Spleen (tissue), 11 donors: ENCODE measurements at regions not wholly inside any gene's neighbourhood (a gene's known extent, or its start where the extent isn't known, plus 50 kb on each side); places are given as distances from the start of the nearest gene placed in this dataset.

Experiments used
- DNase-seq: peaks from one replicate; pipeline ENCODE4 v3.0.0-alpha.2; 2020
- H3K27ac ChIP-seq, 8 donors: fragments of 200-600 bp; sonication (generic) in 7 of 8; 1 replicate in 4 of 8; 2 replicates in 4 of 8; pipeline versions ENCODE4 v1.5.0 to v1.8.0; 2016 to 2021; ENCODE audit warnings: inconsistent platforms in 4 of 8, mild to moderate bottlenecking in 4 of 8, moderate library complexity in 1 of 8
- H3K27me3 ChIP-seq, 7 donors: fragments of 200-600 bp; sonication (generic) in 6 of 7; replicated peaks in 1 of 7; 1 replicate in 4 of 7; 2 replicates in 3 of 7; pipeline versions ENCODE4 v1.5.0 to v1.8.0; 2016 to 2021; ENCODE audit warnings: inconsistent platforms in 3 of 7, mild to moderate bottlenecking in 1 of 7
- H3K36me3 ChIP-seq, 6 donors: fragments of 200-600 bp; sonication (generic) in 5 of 6; 1 replicate in 4 of 6; 2 replicates in 2 of 6; pipeline versions ENCODE4 v1.5.0 to v1.8.0; 2016 to 2021; ENCODE audit warnings: inconsistent platforms in 2 of 6
- H3K4me1 ChIP-seq, 6 donors: fragments of 200-600 bp; sonication (generic) in 5 of 6; 1 replicate in 3 of 6; 2 replicates in 3 of 6; pipeline versions ENCODE4 v1.5.0 to v1.8.0; 2016 to 2021; ENCODE audit warnings: inconsistent platforms in 3 of 6
- H3K4me3 ChIP-seq, 8 donors: fragments of 200-600 bp; sonication (generic) in 7 of 8; 1 replicate in 4 of 8; 2 replicates in 4 of 8; pipeline versions ENCODE4 v1.5.0 to v1.8.0; 2016 to 2021; ENCODE audit warnings: inconsistent platforms in 4 of 8, mild to moderate bottlenecking in 4 of 8, moderate library complexity in 2 of 8
- H3K9me3 ChIP-seq, 8 donors: fragments of 200-600 bp; sonication (generic) in 7 of 8; 1 replicate in 4 of 8; 2 replicates in 4 of 8; pipeline versions ENCODE4 v1.5.0 to v1.8.0; 2016 to 2021; ENCODE audit warnings: inconsistent platforms in 4 of 8
- POLR2A ChIP-seq, 3 donors: fragments of 450-650 bp; IDR thresholded peaks; one replicate each; pipeline ENCODE4 v1.5.1; 2017; ENCODE audit warnings: antibody characterized with exemption in 3 of 3, mild to moderate bottlenecking in 1 of 3
- POLR2AphosphoS5 ChIP-seq, 3 donors: sonication (generic); formaldehyde crosslinking; IDR thresholded peaks; one replicate each; pipeline ENCODE4 v1.5.1; 2017; ENCODE audit warnings: antibody characterized with exemption in 3 of 3
- WGBS, 5 donors: extraction: QIAGEN DNeasy Blood & Tissue Kit in 3 of 5; methylation state at CpG; one replicate each; pipeline versions ENCODE4 v1.1.5 to v1.1.7; 2013 to 2018; 5-methylcytosine and 5-hydroxymethylcytosine counted together
- intact Hi-C: fragments of 100-400 bp; cut with DNase I; formaldehyde crosslinking; loops from one replicate; pipeline ENCODE4 v1.15.0; 2023; ENCODE audit warnings: low total_unique reads
- TF ChIP-seq, protein P1 (sequence below), 11 experiments: fragments of 200-600 bp in 7 of 11; fragments of 450-650 bp in 4 of 11; sonication (generic) in 4 of 11; IDR thresholded peaks in 8 of 11; conservative IDR thresholded peaks in 3 of 11; 1 replicate in 7 of 11; 2 replicates in 4 of 11; pipeline versions ENCODE4 v1.4.0 to v1.8.0; 2016 to 2021; ENCODE audit warnings: antibody characterized with exemption in 11 of 11, inconsistent platforms in 4 of 11, mild to moderate bottlenecking in 1 of 11
- donor health status: healthy with polysubstance abuse.
- donor health status: DM: no; HTN: no; CAD: no; lungs with moderate emphysema.
- donor health status: DM: no; HTN: no; CAD: no.
- donor health status: Bipolar disorder and iron deficiency.
- donor health status: healthy.
- donor health status: DM: no; HTN: no; CAD: no.
- donor health status: DM: yes; HTN: yes; CAD: no.

DNA sequence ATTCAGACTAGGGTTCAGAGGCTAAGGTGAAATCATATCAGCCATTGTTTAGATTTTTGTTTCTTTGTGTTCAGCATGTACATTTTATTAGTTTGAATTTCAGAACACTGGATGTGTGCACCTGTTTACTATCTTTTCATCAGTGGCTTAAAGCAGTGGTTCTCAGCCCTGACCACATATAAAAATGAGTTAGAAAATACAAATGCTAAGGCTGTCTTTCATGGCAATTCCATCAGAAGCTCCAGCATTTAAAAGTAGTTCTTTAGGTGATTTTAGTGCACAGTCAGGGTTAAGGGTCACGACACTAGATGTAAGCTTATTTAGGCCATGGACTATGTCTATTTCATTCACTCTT is 213.5 kb downstream of the NECTIN3 start:
- no peak for TF ChIP-seq POLR2A (IDR thresholded peaks at IDR 0.05)
- TF ChIP-seq POLR2AphosphoS5 (IDR thresholded peaks at IDR 0.05), result no peak
- TF ChIP-seq, protein P1, sequence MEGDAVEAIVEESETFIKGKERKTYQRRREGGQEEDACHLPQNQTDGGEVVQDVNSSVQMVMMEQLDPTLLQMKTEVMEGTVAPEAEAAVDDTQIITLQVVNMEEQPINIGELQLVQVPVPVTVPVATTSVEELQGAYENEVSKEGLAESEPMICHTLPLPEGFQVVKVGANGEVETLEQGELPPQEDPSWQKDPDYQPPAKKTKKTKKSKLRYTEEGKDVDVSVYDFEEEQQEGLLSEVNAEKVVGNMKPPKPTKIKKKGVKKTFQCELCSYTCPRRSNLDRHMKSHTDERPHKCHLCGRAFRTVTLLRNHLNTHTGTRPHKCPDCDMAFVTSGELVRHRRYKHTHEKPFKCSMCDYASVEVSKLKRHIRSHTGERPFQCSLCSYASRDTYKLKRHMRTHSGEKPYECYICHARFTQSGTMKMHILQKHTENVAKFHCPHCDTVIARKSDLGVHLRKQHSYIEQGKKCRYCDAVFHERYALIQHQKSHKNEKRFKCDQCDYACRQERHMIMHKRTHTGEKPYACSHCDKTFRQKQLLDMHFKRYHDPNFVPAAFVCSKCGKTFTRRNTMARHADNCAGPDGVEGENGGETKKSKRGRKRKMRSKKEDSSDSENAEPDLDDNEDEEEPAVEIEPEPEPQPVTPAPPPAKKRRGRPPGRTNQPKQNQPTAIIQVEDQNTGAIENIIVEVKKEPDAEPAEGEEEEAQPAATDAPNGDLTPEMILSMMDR (IDR thresholded peaks at IDR 0.05 in 8 of 11, conservative IDR thresholded peaks at IDR 0.05 in 3 of 11), result no peak
- WGBS, 5 donors, result 78 to 89% (median 87%) methylated on average over 1 of the region's 1 CpG
- no peaks in the 10 kb centered on the region for H3K36me3 ChIP-seq
- DNase-seq, result no peak
- H3K9me3 ChIP-seq, result no peaks in the 10 kb centered on the region
- intact Hi-C loops, result no loop called here
- H3K27me3 ChIP-seq, result no peaks in the 10 kb centered on the region
- no peaks in the 10 kb centered on the region for H3K4me1 ChIP-seq
- H3K27ac ChIP-seq, result no peak overlapping the region
- no peak overlapping the region for H3K4me3 ChIP-seq

DNA sequence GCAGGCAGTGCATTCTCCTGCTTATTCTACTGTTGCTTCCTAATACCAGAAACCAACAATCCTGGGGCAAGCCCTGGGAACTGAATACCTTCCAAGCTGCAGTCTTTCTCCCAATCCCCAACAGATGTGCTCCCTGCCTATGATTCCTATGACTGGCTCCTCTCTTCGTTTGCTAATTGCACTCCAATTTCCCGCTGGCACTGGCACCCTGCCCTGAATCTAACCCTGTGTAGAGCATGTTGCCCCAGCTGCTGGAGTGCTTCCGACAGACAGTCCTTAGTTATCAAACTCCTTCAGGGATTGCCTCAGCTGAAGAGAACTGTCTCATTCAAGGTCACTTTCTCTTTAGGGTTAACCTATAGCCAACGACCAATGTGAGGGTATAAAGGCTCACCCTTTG is 214.1 kb downstream of the NECTIN3 start:
- DNase-seq, result no peak
- Histone ChIP-seq H3K4me1 (no peaks in the 10 kb centered on the region), H3K36me3 (no peaks in the 10 kb centered on the region), H3K4me3 (no peak overlapping the region), H3K27ac (no peak overlapping the region), H3K9me3 (no peaks in the 10 kb centered on the region), H3K27me3 (no peaks in the 10 kb centered on the region)
- TF ChIP-seq POLR2A (IDR thresholded peaks at IDR 0.05), result no peak
- intact Hi-C loops, result no loop called here
- 64 to 88% (median 83%) methylated on average over 4 of the region's 4 CpGs for WGBS, 5 donors

DNA sequence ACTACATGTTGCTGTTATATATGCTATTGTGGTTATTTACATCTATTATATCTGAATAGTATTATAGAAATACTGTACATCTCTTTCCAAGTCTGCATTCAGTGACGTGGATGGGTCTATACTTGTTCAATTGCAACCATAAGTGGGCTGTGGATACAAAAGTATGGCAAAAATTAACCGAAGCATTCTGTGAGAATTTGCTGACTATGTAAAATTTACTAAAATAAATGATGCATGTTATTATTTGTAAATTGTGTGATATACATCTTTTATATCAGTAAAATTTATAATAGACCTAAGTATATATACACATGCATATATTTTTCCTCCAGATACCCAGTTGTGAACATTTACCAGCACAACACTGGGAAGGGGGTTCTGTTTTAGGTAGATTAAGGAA is 215.1 kb downstream of the NECTIN3 start:
- TF ChIP-seq, protein P1 (IDR thresholded peaks at IDR 0.05 in 8 of 11, conservative IDR thresholded peaks at IDR 0.05 in 3 of 11), result no peak
- TF ChIP-seq POLR2AphosphoS5 (IDR thresholded peaks at IDR 0.05) (no peak), POLR2A (IDR thresholded peaks at IDR 0.05) (no peak)
- intact Hi-C loops, result no loop called here

DNA sequence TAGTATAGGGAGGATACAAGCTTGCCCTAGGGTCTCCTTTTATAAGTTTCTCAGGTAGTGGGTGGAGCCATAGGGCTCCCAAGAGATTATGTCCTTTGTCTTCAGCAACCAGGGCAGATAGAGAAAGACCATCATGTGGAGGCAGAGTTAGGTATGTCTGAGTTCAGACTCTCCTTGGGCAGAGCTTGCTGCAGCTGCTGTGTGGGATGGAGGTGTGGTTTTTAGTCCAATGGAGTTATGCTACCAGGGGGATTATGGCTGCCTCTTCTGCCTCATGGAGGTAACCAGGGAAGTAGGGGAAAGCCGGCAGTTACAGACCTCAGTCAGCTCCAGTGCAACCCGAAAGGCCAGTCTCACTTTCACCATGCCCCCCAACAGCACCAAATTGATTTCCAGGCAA is 220.5 kb downstream of the NECTIN3 start:
- H3K4me3 ChIP-seq, result no peak overlapping the region
- no peak overlapping the region for H3K27ac ChIP-seq
- no peaks in the 10 kb centered on the region for H3K9me3 ChIP-seq
- no peak for DNase-seq
- WGBS, 5 donors, result 91 to 100% (median 99%) methylated on average over 2 of the region's 2 CpGs; no CpG with 5 or more reads in 1 of the 5 donors
- TF ChIP-seq, protein P1 (IDR thresholded peaks at IDR 0.05 in 8 of 11, conservative IDR thresholded peaks at IDR 0.05 in 3 of 11), result no peak
- no peak for TF ChIP-seq POLR2A (IDR thresholded peaks at IDR 0.05)
- no peak for TF ChIP-seq POLR2AphosphoS5 (IDR thresholded peaks at IDR 0.05)
- H3K4me1 ChIP-seq, result no peaks in the 10 kb centered on the region
- intact Hi-C loops, result no loop called here
- H3K36me3 ChIP-seq, result no peaks in the 10 kb centered on the region
- no peaks in the 10 kb centered on the region for H3K27me3 ChIP-seq

More for the DNA sequence above, 215.1 kb downstream of the NECTIN3 start:
- Histone ChIP-seq H3K27me3 (no peaks in the 10 kb centered on the region), H3K36me3 (no peaks in the 10 kb centered on the region), H3K4me3 (no peak overlapping the region), H3K27ac (no peak overlapping the region), H3K4me1 (no peaks in the 10 kb centered on the region), H3K9me3 (no peaks in the 10 kb centered on the region)
- WGBS, 5 donors, result 73 to 88% (median 83%) methylated on average over 2 of the region's 2 CpGs
- DNase-seq, result no peak

DNA sequence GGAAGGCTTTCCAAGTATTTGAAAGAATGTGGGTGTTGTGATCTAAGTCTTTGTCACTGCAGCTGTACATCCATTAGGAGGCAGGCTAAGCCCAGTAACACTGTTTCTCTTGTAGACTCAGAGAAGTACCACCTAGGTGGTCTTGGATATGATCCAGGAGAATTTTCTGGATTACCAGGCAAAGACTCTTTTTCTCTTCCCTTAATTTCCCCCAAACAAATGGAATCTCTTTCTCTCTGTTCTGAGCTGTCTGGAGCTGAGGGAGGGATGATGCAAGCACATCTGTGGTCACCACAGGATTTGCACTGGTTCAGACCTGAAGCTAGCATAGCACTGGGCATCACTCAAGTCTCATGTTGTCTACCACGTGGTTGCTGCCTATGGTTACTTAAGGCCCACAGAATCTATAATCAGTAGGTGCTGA is 227.6 kb downstream of the NECTIN3 start:
- Histone ChIP-seq H3K9me3 (no peaks in the 10 kb centered on the region), H3K36me3 (no peaks in the 10 kb centered on the region), H3K4me1 (no peaks in the 10 kb centered on the region), H3K27ac (no peak overlapping the region), H3K27me3 (peaks cover 0 to 4% (median 0%) of the 10 kb centered on the region in 7 donors), H3K4me3 (no peak overlapping the region)
- intact Hi-C loops, result no loop called here
- 44 to 80% (median 62%) methylated on average over 1 of the region's 1 CpG for WGBS, 5 donors
- TF ChIP-seq, protein P1 (IDR thresholded peaks at IDR 0.05 in 8 of 11, conservative IDR thresholded peaks at IDR 0.05 in 3 of 11), result no peak
- no peak for TF ChIP-seq POLR2AphosphoS5 (IDR thresholded peaks at IDR 0.05)
- no peak for TF ChIP-seq POLR2A (IDR thresholded peaks at IDR 0.05)
- no peak for DNase-seq
